ENCODE measurements at regions not wholly inside any gene's neighbourhood (a gene's known extent, or its start where the extent isn't known, plus 50 kb on each side); places are given as distances from the start of the nearest gene placed in this dataset.

GRCh38 chr12:84355561-84355960 is 557.0 kb downstream of the SLC6A15 start:
- no peaks in the 10 kb centered on the region for H3K9me3 Mint-ChIP-seq (ENCODE audit: unreplicated experiment)
- Histone ChIP-seq H3K9me3 (ENCODE audit: insufficient read depth, low read depth, low read length) (no peaks in the 10 kb centered on the region), H3K27ac (ENCODE audit: low read depth, low read length) (no peak overlapping the region), H4K20me1 (ENCODE audit: insufficient read depth, low read length) (no peaks in the 10 kb centered on the region), H3K27me3 (ENCODE audit: insufficient read depth, low read length) (no peaks in the 10 kb centered on the region), H3K4me1 (ENCODE audit: insufficient read depth, low read length) (no peaks in the 10 kb centered on the region), H3K4me2 (ENCODE audit: low read length) (no peak overlapping the region), H2AFZ (ENCODE audit: low read depth, low read length) (no peak overlapping the region), H3K36me3 (ENCODE audit: insufficient read depth, low read length) (no peaks in the 10 kb centered on the region), H3K9ac (ENCODE audit: low read length) (no peak overlapping the region), H3K79me2 (ENCODE audit: insufficient read depth, low read length) (no peaks in the 10 kb centered on the region), H3K4me3 (ENCODE audit: insufficient read depth, low read depth, low read length) (no peak overlapping the region)
- no peaks in the 10 kb centered on the region for H3K27me3 Mint-ChIP-seq (ENCODE audit: low read depth, unreplicated experiment)
- FAIRE-seq: no peak
- no peak overlapping the region for H3K27ac Mint-ChIP-seq (ENCODE audit: unreplicated experiment)
- TF ChIP-seq EZH2 (IDR thresholded peaks at IDR 0.05; ENCODE audit: insufficient read depth, low read length): no peak
- no peak for TF ChIP-seq CTCF (IDR thresholded peaks at IDR 0.05; ENCODE audit: insufficient read depth, low read depth, low read length)
- no peaks in the 10 kb centered on the region for H3K36me3 Mint-ChIP-seq (ENCODE audit: low read depth, unreplicated experiment)
- no peak overlapping the region for H3K4me3 Mint-ChIP-seq (ENCODE audit: unreplicated experiment)
- DNase-seq (ENCODE audit: low read depth): no peak
- H3K4me1 Mint-ChIP-seq (ENCODE audit: low read depth, unreplicated experiment): no peaks in the 10 kb centered on the region

GRCh38 chr12:84348582-84348981 is 564.0 kb downstream of the SLC6A15 start:
- H3K9me3 ChIP-seq (ENCODE audit: insufficient read depth, low read depth, low read length): no peaks in the 10 kb centered on the region
- Mint-ChIP-seq H3K4me1 (ENCODE audit: low read depth, unreplicated experiment) (no peaks in the 10 kb centered on the region), H3K27me3 (ENCODE audit: low read depth, unreplicated experiment) (no peaks in the 10 kb centered on the region), H3K4me3 (ENCODE audit: unreplicated experiment) (no peak overlapping the region), H3K36me3 (ENCODE audit: low read depth, unreplicated experiment) (no peaks in the 10 kb centered on the region), H3K27ac (ENCODE audit: unreplicated experiment) (no peak overlapping the region), H3K9me3 (ENCODE audit: unreplicated experiment) (no peaks in the 10 kb centered on the region)
- no peak overlapping the region for H3K4me3 ChIP-seq (ENCODE audit: insufficient read depth, low read depth, low read length)
- no peak overlapping the region for H2AFZ ChIP-seq (ENCODE audit: low read depth, low read length)
- H3K27me3 ChIP-seq (ENCODE audit: insufficient read depth, low read length): no peaks in the 10 kb centered on the region
- H3K4me1 ChIP-seq (ENCODE audit: insufficient read depth, low read length): no peaks in the 10 kb centered on the region
- DNase-seq (ENCODE audit: low read depth): no peak
- H4K20me1 ChIP-seq (ENCODE audit: insufficient read depth, low read length): no peaks in the 10 kb centered on the region
- no peaks in the 10 kb centered on the region for H3K36me3 ChIP-seq (ENCODE audit: insufficient read depth, low read length)
- no peak for FAIRE-seq
- TF ChIP-seq CTCF (IDR thresholded peaks at IDR 0.05; ENCODE audit: insufficient read depth, low read depth, low read length) (no peak), EZH2 (IDR thresholded peaks at IDR 0.05; ENCODE audit: insufficient read depth, low read length) (no peak)
- no peak overlapping the region for H3K4me2 ChIP-seq (ENCODE audit: low read length)
- H3K9ac ChIP-seq (ENCODE audit: low read length): no peak overlapping the region
- no peaks in the 10 kb centered on the region for H3K79me2 ChIP-seq (ENCODE audit: insufficient read depth, low read length)
- H3K27ac ChIP-seq (ENCODE audit: low read depth, low read length): no peak overlapping the region

GRCh38 chr12:84341467-84342193 is 571.0 kb downstream of the SLC6A15 start:
- Histone ChIP-seq H3K36me3 (ENCODE audit: insufficient read depth, low read length) (no peaks in the 10 kb centered on the region), H3K79me2 (ENCODE audit: insufficient read depth, low read length) (no peaks in the 10 kb centered on the region), H3K9ac (ENCODE audit: low read length) (no peak overlapping the region), H3K4me3 (ENCODE audit: insufficient read depth, low read depth, low read length) (no peak overlapping the region), H3K9me3 (ENCODE audit: insufficient read depth, low read depth, low read length) (no peaks in the 10 kb centered on the region), H3K27ac (ENCODE audit: low read depth, low read length) (no peak overlapping the region), H4K20me1 (ENCODE audit: insufficient read depth, low read length) (no peaks in the 10 kb centered on the region), H3K4me2 (ENCODE audit: low read length) (no peak overlapping the region), H3K4me1 (ENCODE audit: insufficient read depth, low read length) (no peaks in the 10 kb centered on the region), H2AFZ (ENCODE audit: low read depth, low read length) (no peak overlapping the region), H3K27me3 (ENCODE audit: insufficient read depth, low read length) (no peaks in the 10 kb centered on the region)
- H3K27me3 Mint-ChIP-seq (ENCODE audit: low read depth, unreplicated experiment): no peaks in the 10 kb centered on the region
- H3K36me3 Mint-ChIP-seq (ENCODE audit: low read depth, unreplicated experiment): no peaks in the 10 kb centered on the region
- H3K27ac Mint-ChIP-seq (ENCODE audit: unreplicated experiment): no peak overlapping the region
- DNase-seq (ENCODE audit: low read depth) (no peak), FAIRE-seq (no peak)
- H3K4me1 Mint-ChIP-seq (ENCODE audit: low read depth, unreplicated experiment): no peaks in the 10 kb centered on the region
- no peak overlapping the region for H3K4me3 Mint-ChIP-seq (ENCODE audit: unreplicated experiment)
- H3K9me3 Mint-ChIP-seq (ENCODE audit: unreplicated experiment): no peaks in the 10 kb centered on the region
- TF ChIP-seq CTCF (IDR thresholded peaks at IDR 0.05; ENCODE audit: insufficient read depth, low read depth, low read length) (no peak), EZH2 (IDR thresholded peaks at IDR 0.05; ENCODE audit: insufficient read depth, low read length) (no peak)

Data from astrocyte (in vitro differentiated cells and primary cell).